ENCODE measurements at regions not wholly inside any gene's neighbourhood (a gene's known extent, or its start where the extent isn't known, plus 50 kb on each side); places are given as distances from the start of the nearest gene placed in this dataset.

- TF ChIP-seq SIN3A (IDR thresholded peaks at IDR 0.05; ENCODE audit: borderline replicate concordance, insufficient read depth, low read length): no peak
- no peak for TF ChIP-seq TAF1 (IDR thresholded peaks at IDR 0.05; ENCODE audit: borderline replicate concordance, insufficient read depth, low read length)
- TF ChIP-seq POLR2AphosphoS5 (IDR thresholded peaks at IDR 0.05; ENCODE audit: low read depth, low read length): no peak
- no peak for TF ChIP-seq FOXP2 (optimal IDR thresholded peaks at IDR 0.05; ENCODE audit: borderline replicate concordance, extremely low read depth, extremely low read length, insufficient read depth)
These were observed 67.1 kb upstream of the ADGRF1 start for GRCh38 chr6:47109281-47109680.

- TF ChIP-seq TAF1 (IDR thresholded peaks at IDR 0.05; ENCODE audit: borderline replicate concordance, insufficient read depth, low read length) (no peak), REST (IDR thresholded peaks at IDR 0.05; ENCODE audit: insufficient read depth in 1 of 2, low read depth in 2 of 2, low read length in 2 of 2) (no peak), SIN3A (IDR thresholded peaks at IDR 0.05; ENCODE audit: borderline replicate concordance, insufficient read depth, low read length) (no peak), FOXP2 (optimal IDR thresholded peaks at IDR 0.05; ENCODE audit: borderline replicate concordance, extremely low read depth, extremely low read length, insufficient read depth) (no peak), POLR2AphosphoS5 (IDR thresholded peaks at IDR 0.05; ENCODE audit: low read depth, low read length) (no peak)
These were observed 64.6 kb upstream of the ADGRF1 start for GRCh38 chr6:47106721-47107197.

- TF ChIP-seq SIN3A (IDR thresholded peaks at IDR 0.05; ENCODE audit: borderline replicate concordance, insufficient read depth, low read length) (no peak), FOXP2 (optimal IDR thresholded peaks at IDR 0.05; ENCODE audit: borderline replicate concordance, extremely low read depth, extremely low read length, insufficient read depth) (no peak), TAF1 (IDR thresholded peaks at IDR 0.05; ENCODE audit: borderline replicate concordance, insufficient read depth, low read length) (no peak), POLR2AphosphoS5 (IDR thresholded peaks at IDR 0.05; ENCODE audit: low read depth, low read length) (no peak), REST (IDR thresholded peaks at IDR 0.05; ENCODE audit: insufficient read depth in 1 of 2, low read depth in 2 of 2, low read length in 2 of 2) (no peak)
These were observed 64.1 kb upstream of the ADGRF1 start for GRCh38 chr6:47106216-47106615.

- TF ChIP-seq FOXP2 (optimal IDR thresholded peaks at IDR 0.05; ENCODE audit: borderline replicate concordance, extremely low read depth, extremely low read length, insufficient read depth) (no peak), REST (IDR thresholded peaks at IDR 0.05; ENCODE audit: insufficient read depth in 1 of 2, low read depth in 2 of 2, low read length in 2 of 2) (no peak), SIN3A (IDR thresholded peaks at IDR 0.05; ENCODE audit: borderline replicate concordance, insufficient read depth, low read length) (no peak), TAF1 (IDR thresholded peaks at IDR 0.05; ENCODE audit: borderline replicate concordance, insufficient read depth, low read length) (no peak), POLR2AphosphoS5 (IDR thresholded peaks at IDR 0.05; ENCODE audit: low read depth, low read length) (no peak)
These were observed 63.5 kb upstream of the ADGRF1 start for GRCh38 chr6:47105469-47106178.

GRCh38 chr6:47103931-47104330 is 61.8 kb upstream of the ADGRF1 start:
- no peak for TF ChIP-seq REST (IDR thresholded peaks at IDR 0.05; ENCODE audit: insufficient read depth in 1 of 2, low read depth in 2 of 2, low read length in 2 of 2)
- no peak for TF ChIP-seq FOXP2 (optimal IDR thresholded peaks at IDR 0.05; ENCODE audit: borderline replicate concordance, extremely low read depth, extremely low read length, insufficient read depth)
- TF ChIP-seq TAF1 (IDR thresholded peaks at IDR 0.05; ENCODE audit: borderline replicate concordance, insufficient read depth, low read length): no peak
- TF ChIP-seq SIN3A (IDR thresholded peaks at IDR 0.05; ENCODE audit: borderline replicate concordance, insufficient read depth, low read length): no peak
- TF ChIP-seq POLR2AphosphoS5 (IDR thresholded peaks at IDR 0.05; ENCODE audit: low read depth, low read length): no peak
